NB4 (cell line): ENCODE measurements at regions not wholly inside any gene's neighbourhood (a gene's known extent, or its start where the extent isn't known, plus 50 kb on each side); places are given as distances from the start of the nearest gene placed in this dataset.

ENCODE experiments used
- POLR2A ChIP-seq: IDR thresholded peaks from 2 replicates; pipeline ENCODE4 v1.6.1; 2011; ENCODE audit warnings: mild to moderate bottlenecking; ENCODE audit not compliant: insufficient read length; ENCODE audit errors: extremely low read depth
- TF ChIP-seq, protein P1 (sequence below): IDR thresholded peaks from one replicate; pipeline ENCODE4 v1.5.1; 2012; ENCODE audit warnings: low read depth, low read length
- TF ChIP-seq, protein P2 (sequence below): IDR thresholded peaks from 2 replicates; pipeline ENCODE4 v1.6.1; 2011; ENCODE audit warnings: low read depth, low read length

GRCh38 chr9:109579191-109579948 lies 81.3 kb upstream of the PTPN3 start:
- TF ChIP-seq, protein P1, sequence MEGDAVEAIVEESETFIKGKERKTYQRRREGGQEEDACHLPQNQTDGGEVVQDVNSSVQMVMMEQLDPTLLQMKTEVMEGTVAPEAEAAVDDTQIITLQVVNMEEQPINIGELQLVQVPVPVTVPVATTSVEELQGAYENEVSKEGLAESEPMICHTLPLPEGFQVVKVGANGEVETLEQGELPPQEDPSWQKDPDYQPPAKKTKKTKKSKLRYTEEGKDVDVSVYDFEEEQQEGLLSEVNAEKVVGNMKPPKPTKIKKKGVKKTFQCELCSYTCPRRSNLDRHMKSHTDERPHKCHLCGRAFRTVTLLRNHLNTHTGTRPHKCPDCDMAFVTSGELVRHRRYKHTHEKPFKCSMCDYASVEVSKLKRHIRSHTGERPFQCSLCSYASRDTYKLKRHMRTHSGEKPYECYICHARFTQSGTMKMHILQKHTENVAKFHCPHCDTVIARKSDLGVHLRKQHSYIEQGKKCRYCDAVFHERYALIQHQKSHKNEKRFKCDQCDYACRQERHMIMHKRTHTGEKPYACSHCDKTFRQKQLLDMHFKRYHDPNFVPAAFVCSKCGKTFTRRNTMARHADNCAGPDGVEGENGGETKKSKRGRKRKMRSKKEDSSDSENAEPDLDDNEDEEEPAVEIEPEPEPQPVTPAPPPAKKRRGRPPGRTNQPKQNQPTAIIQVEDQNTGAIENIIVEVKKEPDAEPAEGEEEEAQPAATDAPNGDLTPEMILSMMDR = no peak
- no peak for TF ChIP-seq POLR2A
- TF ChIP-seq, protein P2, sequence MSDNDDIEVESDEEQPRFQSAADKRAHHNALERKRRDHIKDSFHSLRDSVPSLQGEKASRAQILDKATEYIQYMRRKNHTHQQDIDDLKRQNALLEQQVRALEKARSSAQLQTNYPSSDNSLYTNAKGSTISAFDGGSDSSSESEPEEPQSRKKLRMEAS = no peak
